GM18505 (cell line): ENCODE measurements at regions not wholly inside any gene's neighbourhood (a gene's known extent, or its start where the extent isn't known, plus 50 kb on each side); places are given as distances from the start of the nearest gene placed in this dataset.
A peak's percentile ranks its signal among the peaks of the same experiment; 100 is the strongest.
"Not testable (repeated sequence)": the region's sequence is repeated elsewhere in the genome, so short reads cannot be mapped to it uniquely, and the experiment has no call there.

ENCODE experiments used
- ATAC-seq: cut with Tn5 transposase; IDR thresholded peaks from one replicate; pipeline ENCODE4 v1.9.1; 2021; ENCODE audit not compliant: unreplicated experiment
- POLR2A ChIP-seq: IDR thresholded peaks from 4 replicates; pipeline ENCODE4 v1.6.1; 2011; ENCODE audit warnings: borderline replicate concordance; ENCODE audit not compliant: insufficient read depth, insufficient read length; ENCODE audit errors: extremely low read depth

DNA sequence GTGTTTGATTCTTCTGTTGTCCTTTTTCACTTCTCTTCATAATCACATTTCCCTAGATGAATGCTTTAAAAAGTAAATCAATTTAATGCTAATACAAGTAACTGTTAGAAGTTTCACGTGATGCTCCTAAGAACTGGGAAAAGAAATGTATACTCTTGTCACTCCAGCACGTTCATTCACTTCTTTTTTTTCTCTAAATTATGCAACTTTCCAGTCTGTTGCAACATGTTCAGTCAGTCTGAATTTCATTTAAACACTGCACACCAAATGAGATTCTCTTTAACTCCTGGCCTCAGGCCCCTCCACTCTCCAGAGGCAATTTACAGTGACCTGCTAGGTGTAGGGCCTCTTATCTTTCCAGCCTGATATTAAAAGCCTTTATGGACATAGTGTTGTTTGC lies 321.9 kb downstream of the HS3ST1 start:
- TF ChIP-seq POLR2A = no peak

DNA sequence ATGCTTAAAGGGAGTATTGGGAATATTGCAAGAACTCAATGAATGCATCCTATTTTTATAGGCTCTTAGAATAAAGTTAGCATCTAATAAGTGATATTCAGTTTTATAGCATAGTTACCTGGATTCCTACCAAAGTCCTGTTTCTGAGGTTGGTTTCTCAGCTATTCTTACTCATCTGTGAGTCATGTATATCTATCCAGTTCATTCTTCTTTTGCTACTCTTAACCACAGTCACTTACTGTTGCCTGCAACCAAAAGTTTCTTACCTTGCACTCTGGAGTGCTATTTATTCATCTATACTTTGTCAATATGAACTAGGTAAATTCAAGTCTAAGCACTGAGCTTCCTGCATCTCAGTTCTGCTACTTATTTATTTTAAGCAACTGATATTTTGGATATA lies 322.5 kb downstream of the HS3ST1 start:
- no peak for TF ChIP-seq POLR2A
- peak; percentile 75 for ATAC-seq

More for the DNA sequence above, 321.9 kb downstream of the HS3ST1 start:
- no peak for ATAC-seq

DNA sequence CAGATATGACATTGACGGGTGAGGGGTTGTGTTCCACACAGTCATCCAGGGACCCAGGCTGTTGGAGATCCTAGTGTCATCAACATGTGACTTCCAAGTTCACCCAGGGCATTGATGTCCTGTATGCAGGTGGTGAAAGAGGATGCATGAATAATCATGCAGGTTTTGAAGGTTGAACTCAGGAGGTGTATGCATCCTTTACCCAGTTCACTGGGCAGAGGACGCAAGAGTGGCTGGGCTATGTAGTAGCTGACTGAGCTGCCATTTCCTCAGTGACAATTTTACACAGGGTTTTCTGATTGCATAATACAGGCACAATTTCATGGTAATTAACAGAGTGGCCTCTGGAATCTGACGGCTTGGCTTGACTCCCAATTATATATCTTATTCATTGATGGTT lies 323.0 kb downstream of the HS3ST1 start:
- no peak for ATAC-seq
- TF ChIP-seq POLR2A = no peak

DNA sequence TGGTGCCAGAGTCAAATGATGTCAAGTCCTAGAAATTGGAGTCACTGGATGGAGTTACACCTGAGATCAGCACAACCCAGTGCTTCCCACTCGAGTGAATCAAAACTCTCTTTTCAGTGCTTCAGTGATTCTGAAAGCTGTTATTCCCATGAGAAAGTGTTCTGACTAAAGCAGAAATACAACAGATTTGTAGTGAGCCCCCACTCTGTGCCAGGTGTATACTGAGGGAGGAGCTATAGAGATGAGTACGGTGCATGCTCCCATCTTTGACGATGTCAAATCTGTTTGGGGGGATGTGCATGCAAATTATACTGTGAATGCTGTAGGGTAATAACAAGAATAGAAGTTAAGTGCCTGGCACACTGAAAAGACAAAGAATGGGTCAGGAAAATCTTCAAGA lies 330.2 kb downstream of the HS3ST1 start:
- TF ChIP-seq POLR2A = no peak
- ATAC-seq = peak; percentile 42

DNA sequence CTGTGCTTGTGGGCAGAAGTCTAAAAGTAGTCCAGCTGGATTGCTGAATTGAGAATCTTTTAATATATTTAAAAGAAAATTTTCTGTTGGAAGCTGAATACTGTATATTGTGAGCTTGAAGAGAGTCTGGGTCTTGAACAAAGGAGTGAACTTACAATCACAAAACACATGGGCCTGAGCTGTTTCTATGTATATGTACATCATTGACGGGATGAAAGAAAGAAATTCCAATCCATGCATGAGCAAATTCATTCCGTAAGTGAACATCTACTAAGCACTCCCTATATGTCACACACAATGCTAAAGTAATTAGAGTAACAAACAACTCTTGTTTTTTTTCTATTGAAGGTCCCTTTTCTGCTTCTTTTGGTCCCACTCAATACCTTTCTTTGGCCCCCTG lies 331.0 kb downstream of the HS3ST1 start:
- ATAC-seq = no peak
- TF ChIP-seq POLR2A = no peak

- ATAC-seq = no peak
- TF ChIP-seq POLR2A = no peak
Measured at GRCh38 chr4:11081006-11081405, 347.7 kb downstream of the HS3ST1 start.

DNA sequence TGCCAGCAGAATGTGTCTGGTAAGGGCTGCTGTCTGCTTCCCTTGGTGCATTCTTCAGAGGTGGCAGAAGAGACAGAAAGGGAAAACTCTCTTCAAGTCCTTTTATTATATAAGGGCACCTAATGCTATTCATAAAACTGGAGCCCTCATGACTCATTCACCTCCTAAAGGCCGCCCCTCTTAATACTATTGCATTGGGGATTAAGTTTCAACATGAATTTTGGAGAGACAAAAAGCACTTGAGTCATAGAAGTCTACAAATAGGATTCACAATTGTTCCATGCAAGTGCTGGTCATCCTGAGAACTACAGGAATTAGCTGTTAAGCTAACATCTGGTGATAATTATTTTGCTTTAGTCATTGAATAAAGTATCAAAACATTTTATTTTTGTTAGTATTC lies 349.5 kb downstream of the HS3ST1 start:
- no peak for ATAC-seq
- no peak for TF ChIP-seq POLR2A

GRCh38 chr4:11074581-11075241 lies 354.0 kb downstream of the HS3ST1 start:
- no peak for ATAC-seq
- no peak for TF ChIP-seq POLR2A

DNA sequence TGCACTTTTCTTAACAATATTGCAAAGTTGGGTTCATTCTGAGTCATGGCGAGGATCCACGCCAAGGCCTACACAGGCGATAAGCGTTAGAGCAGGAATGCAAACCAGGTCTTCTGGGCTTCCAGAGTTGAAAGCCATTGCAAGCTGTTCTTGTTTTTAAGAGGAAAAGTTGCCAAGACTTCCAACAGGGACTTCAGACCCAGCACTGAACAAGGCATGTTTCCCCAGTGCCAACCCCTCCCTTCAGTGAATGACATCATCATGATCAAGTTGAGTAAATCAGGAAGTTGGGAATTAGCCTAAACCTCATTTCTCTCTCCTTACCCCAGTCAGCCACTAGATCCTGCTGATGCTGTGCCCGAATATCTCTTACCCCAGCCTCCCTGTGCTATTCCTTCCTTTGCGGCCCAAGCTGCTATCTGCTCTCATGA lies 355.1 kb downstream of the HS3ST1 start:
- no peak for ATAC-seq
- no peak for TF ChIP-seq POLR2A

GRCh38 chr4:11072999-11073398 lies 355.7 kb downstream of the HS3ST1 start:
- ATAC-seq = no peak
- TF ChIP-seq POLR2A = no peak

GRCh38 chr4:11072463-11072862 lies 356.2 kb downstream of the HS3ST1 start:
- ATAC-seq = no peak
- TF ChIP-seq POLR2A = no peak

DNA sequence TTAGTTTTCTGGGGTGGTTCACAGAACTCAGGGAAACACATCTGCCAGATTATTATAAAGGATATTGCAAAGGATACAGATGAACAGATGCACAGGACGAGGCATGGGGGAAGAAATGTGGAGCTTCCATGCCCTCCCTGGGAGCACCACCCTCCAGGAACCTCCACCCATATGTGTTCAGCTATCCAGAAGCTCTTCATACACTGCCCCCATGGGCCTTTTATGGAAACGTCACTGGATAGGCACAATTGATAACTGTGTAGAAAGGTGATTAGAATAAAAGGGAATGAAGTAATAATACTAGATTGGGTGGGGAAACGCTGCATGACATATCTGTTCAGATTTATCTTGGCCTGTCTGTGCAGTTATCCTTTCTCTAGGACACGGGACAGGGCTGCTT lies 357.9 kb downstream of the HS3ST1 start:
- no peak for ATAC-seq
- no peak for TF ChIP-seq POLR2A

DNA sequence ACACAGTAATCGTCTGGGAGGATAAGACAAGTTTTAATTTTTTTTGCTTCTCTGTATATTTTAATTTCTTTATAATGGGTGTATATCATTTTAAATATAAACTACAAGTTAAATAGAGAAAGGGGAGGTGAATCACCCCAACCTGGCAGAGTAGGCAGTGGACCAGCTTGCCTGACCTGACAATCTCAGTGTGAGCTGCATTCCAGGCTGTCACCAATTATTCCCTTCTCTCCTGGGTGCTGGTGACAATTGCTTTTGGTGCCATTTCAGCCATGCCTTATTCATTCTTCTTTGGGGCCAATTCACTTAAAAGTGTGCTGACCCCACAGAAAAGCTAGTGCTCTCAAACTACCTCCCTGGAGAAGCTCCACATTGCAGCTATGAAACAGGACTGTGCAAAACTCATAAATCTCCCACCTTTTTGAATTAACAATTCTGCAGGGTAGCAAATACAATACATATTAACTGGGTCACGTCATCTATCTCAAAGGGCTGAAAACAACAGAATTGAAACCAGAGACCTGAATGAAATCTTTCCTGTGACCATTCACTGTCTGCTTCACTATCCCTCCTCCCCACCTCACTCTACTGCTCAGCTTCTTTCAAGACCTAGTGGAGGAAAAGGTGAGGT lies 359.0 kb downstream of the HS3ST1 start:
- ATAC-seq = no peak
- no peak for TF ChIP-seq POLR2A

GRCh38 chr4:11069083-11069482 lies 359.6 kb downstream of the HS3ST1 start:
- ATAC-seq = no peak
- TF ChIP-seq POLR2A = no peak

DNA sequence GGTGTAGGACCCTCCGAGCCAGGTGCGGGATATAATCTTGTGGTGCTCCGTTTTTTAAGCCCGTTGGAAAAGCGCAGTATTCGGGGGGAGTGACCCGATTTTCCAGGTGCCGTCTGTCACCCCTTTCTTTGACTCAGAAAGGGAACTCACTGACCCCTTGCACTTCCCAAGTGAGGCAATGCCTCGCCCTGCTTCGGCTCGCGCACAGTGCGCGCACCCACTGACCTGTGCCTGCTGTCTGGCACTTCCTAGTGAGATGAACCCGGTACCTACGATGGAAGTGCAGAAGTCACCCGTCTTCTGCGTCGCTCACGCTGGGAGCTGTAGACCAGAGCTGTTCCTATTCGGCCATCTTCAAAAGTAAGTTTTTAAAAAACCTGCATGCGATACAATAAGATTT lies 362.1 kb downstream of the HS3ST1 start:
- ATAC-seq = not testable (repeated sequence)

DNA sequence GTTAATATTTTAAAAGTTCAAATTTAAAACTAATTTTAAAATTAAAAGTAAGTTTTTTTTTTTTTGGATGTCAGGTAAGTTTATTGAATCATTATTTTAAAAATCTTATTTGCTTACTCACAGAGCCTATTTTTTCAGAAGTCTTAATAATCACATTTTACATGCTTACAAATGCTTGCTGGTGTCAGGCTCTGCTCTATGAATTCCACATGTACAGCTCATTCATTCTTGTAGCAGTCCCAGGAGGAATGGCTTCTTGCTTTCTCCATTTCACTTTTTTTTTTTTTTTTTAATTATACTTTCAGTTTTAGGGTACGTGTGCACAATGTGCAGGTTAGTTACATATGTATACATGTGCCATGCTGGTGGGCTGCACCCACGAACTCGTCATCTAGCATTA lies 368.1 kb downstream of the HS3ST1 start:
- not testable (repeated sequence) for ATAC-seq

- ATAC-seq = not testable (repeated sequence)
Measured at GRCh38 chr4:11054937-11055336, 370.4 kb upstream of the CLNK start.
